Prostate gland (tissue), 2 donors: ENCODE measurements at regions not wholly inside any gene's neighbourhood (a gene's known extent, or its start where the extent isn't known, plus 50 kb on each side); places are given as distances from the start of the nearest gene placed in this dataset.
"Not testable (repeated sequence)": the region's sequence is repeated elsewhere in the genome, so short reads cannot be mapped to it uniquely, and the experiment has no call there.

Experiments
- DNase-seq: peaks from one replicate; pipeline ENCODE4 v3.0.0-alpha.2; 2019; ENCODE audit warnings: low spot score
- H3K27ac ChIP-seq, 2 donors: fragments of 200-600 bp; sonication (generic); 2 replicates each; pipeline ENCODE4 v1.5.1; 2017 to 2019
- H3K27me3 ChIP-seq: fragments of 200-600 bp; sonication (generic); replicated peaks from 2 replicates; pipeline ENCODE4 v1.5.1; 2019; ENCODE audit not compliant: insufficient read depth
- H3K36me3 ChIP-seq, 2 donors: fragments of 200-600 bp; sonication (generic); 1 replicate in 1 of 2; 2 replicates in 1 of 2; pipeline versions ENCODE4 v1.5.1 to v1.8.1; 2017 to 2019
- H3K4me1 ChIP-seq: fragments of 200-600 bp; sonication (generic); replicated peaks from 2 replicates; pipeline ENCODE4 v1.5.1; 2019
- H3K4me3 ChIP-seq, 2 donors: fragments of 200-600 bp; sonication (generic); 2 replicates each; pipeline ENCODE4 v1.5.1; 2017 to 2019
- H3K9me3 ChIP-seq: fragments of 200-600 bp; sonication (generic); 2 replicates; pipeline ENCODE4 v1.5.1; 2017
- POLR2A ChIP-seq: fragments of 450-650 bp; IDR thresholded peaks from one replicate; pipeline ENCODE4 v1.6.1; 2016; ENCODE audit warnings: antibody characterized with exemption, mild to moderate bottlenecking
- POLR2AphosphoS5 ChIP-seq: sonication (generic); formaldehyde crosslinking; IDR thresholded peaks from one replicate; pipeline ENCODE4 v1.6.1; 2017; ENCODE audit warnings: antibody characterized with exemption
- WGBS: methylation state at CpG from one replicate; pipeline ENCODE4 v1.1.5; 2018; 5-methylcytosine and 5-hydroxymethylcytosine counted together
- intact Hi-C: fragments of 100-400 bp; cut with DNase I; formaldehyde crosslinking; loops from one replicate; pipeline ENCODE4 v1.14.2; 2022
- TF ChIP-seq, protein P1 (sequence below), 4 experiments: fragments of 200-600 bp in 2 of 4; fragments of 450-650 bp in 2 of 4; sonication (generic) in 2 of 4; IDR thresholded peaks; 1 replicate in 3 of 4; 2 replicates in 1 of 4; pipeline ENCODE4 v1.5.1; 2016 to 2019; ENCODE audit warnings: antibody characterized with exemption in 4 of 4, mild to moderate bottlenecking in 2 of 4, moderate library complexity in 2 of 4

DNA sequence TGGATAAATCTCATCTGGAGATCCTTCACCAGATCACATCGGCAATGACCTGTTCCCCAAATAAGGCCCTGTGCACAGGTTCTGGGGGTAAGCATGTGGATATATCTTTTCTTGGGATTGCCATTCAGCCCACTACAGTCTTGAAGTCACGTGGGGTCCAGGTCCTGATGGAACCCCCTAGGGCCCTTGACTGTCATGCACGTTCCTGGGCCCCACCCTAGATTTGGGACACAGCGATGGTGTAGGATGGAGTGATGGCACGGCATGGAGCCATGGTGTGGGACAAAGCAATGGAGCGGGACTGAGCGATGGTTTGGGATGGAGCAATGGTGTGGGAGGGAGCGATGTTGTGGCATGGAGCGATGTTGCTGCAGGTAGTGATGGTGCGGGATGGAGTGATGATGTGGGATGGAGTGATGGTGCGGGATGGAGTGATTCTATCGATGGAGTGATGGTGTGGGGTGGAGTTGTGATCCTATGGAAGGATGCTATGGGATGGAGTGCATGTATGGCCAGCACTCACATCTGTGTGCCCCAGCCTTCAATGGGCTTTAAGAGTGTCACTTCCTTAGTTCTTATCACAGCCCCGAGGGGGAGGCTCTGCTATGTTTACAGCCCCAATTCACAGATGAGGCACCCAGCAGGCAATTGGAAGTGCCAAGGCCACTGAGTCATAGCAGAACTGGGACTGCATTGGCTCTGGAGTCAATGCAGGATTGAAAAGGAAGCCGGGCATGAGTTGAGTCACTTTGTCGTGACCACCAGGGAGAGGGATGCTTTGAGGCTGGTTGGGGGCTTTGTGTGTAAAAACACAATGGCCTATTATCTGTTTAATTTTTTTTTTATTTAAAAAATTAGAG is 97.0 kb upstream of the C1orf174 start:
- Histone ChIP-seq H3K9me3 (no peaks in the 10 kb centered on the region), H3K27me3 (peaks cover 15% of the 10 kb centered on the region), H3K4me1 (no peaks in the 10 kb centered on the region), H3K4me3 (no peak overlapping the region), H3K27ac (no peak overlapping the region), H3K36me3 (no peaks in the 10 kb centered on the region)
- no peak for DNase-seq
- intact Hi-C loops: no loop called here
- TF ChIP-seq POLR2A (no peak), POLR2AphosphoS5 (no peak)
- TF ChIP-seq, protein P1, sequence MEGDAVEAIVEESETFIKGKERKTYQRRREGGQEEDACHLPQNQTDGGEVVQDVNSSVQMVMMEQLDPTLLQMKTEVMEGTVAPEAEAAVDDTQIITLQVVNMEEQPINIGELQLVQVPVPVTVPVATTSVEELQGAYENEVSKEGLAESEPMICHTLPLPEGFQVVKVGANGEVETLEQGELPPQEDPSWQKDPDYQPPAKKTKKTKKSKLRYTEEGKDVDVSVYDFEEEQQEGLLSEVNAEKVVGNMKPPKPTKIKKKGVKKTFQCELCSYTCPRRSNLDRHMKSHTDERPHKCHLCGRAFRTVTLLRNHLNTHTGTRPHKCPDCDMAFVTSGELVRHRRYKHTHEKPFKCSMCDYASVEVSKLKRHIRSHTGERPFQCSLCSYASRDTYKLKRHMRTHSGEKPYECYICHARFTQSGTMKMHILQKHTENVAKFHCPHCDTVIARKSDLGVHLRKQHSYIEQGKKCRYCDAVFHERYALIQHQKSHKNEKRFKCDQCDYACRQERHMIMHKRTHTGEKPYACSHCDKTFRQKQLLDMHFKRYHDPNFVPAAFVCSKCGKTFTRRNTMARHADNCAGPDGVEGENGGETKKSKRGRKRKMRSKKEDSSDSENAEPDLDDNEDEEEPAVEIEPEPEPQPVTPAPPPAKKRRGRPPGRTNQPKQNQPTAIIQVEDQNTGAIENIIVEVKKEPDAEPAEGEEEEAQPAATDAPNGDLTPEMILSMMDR (IDR thresholded peaks at IDR 0.05): no peak
- WGBS: 90% methylated on average over 15 of the region's 15 CpGs

DNA sequence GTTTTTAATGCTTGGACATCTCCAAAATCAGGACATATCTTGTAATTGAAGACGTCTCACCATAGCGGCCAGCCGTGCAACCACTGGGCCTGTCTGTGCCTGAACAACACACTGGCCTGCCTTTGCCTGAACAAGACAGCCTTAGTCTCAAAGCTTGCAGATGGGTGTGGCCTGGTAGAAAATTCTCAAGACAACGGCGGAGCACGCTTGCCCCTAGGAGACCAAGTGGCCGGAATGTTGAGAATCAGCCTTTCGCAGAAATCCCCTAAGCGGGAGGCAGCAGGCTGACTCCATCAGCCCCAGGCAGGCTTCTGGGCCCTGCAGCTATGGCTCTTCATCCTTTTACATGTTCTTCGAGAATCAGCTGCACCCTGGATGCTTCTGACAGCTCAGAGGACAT is 98.0 kb upstream of the C1orf174 start:
- Histone ChIP-seq H3K36me3 (no peaks in the 10 kb centered on the region), H3K4me3 (no peak overlapping the region), H3K27ac (no peak overlapping the region), H3K4me1 (no peaks in the 10 kb centered on the region), H3K27me3 (peaks cover 8% of the 10 kb centered on the region), H3K9me3 (no peaks in the 10 kb centered on the region)
- TF ChIP-seq POLR2AphosphoS5 (no peak), POLR2A (no peak)
- TF ChIP-seq, protein P1 (IDR thresholded peaks at IDR 0.05): no peak
- no peak for DNase-seq
- 52% methylated on average over 10 of the region's 10 CpGs for WGBS
- intact Hi-C loops: no loop called here

DNA sequence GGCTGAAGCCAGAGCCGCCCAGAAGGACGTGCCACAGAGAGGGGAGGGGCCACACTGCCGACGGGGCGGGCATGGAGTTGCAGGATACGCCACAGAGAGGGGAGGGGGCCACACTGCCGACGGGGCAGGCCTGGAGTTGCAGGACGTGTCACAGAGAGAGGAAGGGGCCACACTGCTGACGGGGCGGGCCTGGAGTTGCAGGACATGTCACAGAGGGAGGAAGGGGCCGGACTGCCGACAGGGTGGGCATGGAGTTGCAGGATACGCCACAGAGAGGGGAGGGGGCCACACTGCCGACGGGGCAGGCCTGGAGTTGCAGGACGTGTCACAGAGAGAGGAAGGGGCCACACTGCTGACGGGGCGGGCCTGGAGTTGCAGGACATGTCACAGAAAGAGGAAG is 99.4 kb upstream of the C1orf174 start:
- 44% methylated on average over 19 of the region's 19 CpGs for WGBS
- H3K9me3 ChIP-seq, H3K36me3 ChIP-seq, DNase-seq, H3K4me1 ChIP-seq, H3K27me3 ChIP-seq, intact Hi-C loops, H3K4me3 ChIP-seq, H3K27ac ChIP-seq: not testable (repeated sequence)

DNA sequence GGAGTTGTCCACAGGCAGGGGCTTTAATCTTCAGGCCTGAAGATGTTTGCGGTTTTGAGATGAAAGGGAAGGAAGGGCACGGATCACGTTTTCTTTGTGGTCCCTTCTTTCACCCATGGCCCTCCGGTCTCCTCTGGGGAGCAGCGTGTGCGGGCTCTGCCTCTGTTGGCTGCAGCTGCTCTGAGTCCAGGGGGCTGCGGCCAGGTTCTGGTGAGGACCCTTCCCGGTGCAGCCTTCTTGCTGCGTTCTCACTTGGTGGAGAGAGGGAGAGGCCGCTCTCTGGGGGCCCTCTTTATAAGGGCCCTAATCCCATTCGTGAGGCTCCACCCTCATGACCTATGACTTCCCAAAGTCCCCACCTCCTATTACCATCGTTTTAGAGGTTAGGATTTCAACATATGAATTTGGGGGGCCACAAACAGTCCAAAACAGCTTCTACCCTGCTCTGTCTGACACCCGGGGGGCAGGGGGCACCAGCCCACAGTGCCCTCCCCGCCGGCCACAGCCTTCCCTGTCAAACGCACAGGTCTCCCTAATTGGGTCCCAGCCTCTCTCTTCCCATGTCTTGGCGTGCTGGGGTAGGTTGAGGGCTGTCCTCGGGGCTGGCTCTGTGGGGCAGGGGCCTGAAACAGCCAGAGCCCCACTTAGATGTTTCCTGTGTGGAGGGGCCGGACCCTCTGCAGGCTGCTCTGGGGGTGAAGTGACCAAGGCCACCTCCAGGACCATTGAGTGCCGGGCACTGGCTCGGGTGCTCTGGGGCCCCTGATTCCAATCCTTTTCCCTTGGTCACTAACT is 100.1 kb upstream of the C1orf174 start:
- peaks cover 6% of the 10 kb centered on the region for H3K27me3 ChIP-seq
- H3K4me3 ChIP-seq: no peak overlapping the region
- WGBS: 76% methylated on average over 17 of the region's 21 CpGs
- no peaks in the 10 kb centered on the region for H3K4me1 ChIP-seq
- TF ChIP-seq POLR2AphosphoS5 (no peak), POLR2A (no peak)
- TF ChIP-seq, protein P1 (IDR thresholded peaks at IDR 0.05): no peak
- DNase-seq: no peak
- no peak overlapping the region for H3K27ac ChIP-seq
- no peaks in the 10 kb centered on the region for H3K36me3 ChIP-seq
- intact Hi-C loops: no loop called here
- no peaks in the 10 kb centered on the region for H3K9me3 ChIP-seq

DNA sequence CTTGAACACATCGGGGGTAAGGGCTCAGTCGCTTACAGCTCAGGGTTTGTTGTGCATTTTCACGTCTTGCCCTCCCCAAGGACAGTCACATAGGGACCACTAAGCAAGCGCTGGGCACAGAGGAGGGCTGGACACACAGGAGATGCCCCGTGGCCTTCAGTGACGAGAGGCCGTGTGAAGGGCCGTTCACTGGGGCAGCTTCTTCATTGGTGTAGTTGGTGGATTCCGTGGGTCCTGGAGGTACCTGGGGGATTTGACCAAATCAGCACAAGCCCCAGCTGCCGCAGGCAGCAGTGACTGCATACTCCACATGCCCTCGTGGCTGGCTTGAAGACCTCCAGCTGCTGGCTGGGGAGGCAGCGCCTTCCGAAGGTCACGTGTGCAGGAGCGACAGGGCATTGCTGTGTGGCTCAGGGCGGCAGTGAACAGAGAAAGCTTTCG is 100.8 kb upstream of the C1orf174 start:
- TF ChIP-seq, protein P1 (IDR thresholded peaks at IDR 0.05): no peak
- TF ChIP-seq POLR2A (no peak), POLR2AphosphoS5 (no peak)
- no peak overlapping the region for H3K27ac ChIP-seq
- H3K27me3 ChIP-seq: peaks cover 6% of the 10 kb centered on the region
- no peak overlapping the region for H3K4me3 ChIP-seq
- no peaks in the 10 kb centered on the region for H3K36me3 ChIP-seq
- no peaks in the 10 kb centered on the region for H3K4me1 ChIP-seq
- 80% methylated on average over 17 of the region's 17 CpGs for WGBS
- no peaks in the 10 kb centered on the region for H3K9me3 ChIP-seq
- intact Hi-C loops: no loop called here
- no peak for DNase-seq
